OCI-LY1 (cell line): ENCODE measurements at regions not wholly inside any gene's neighbourhood (a gene's known extent, or its start where the extent isn't known, plus 50 kb on each side); places are given as distances from the start of the nearest gene placed in this dataset.

ENCODE experiments used
- H2AFZ ChIP-seq: fragments of 200-600 bp; sonication (generic), shearing (Covaris generic); 2 replicates; pipeline ENCODE4 v1.6.0; 2014; ENCODE audit warnings: antibody characterized with exemption, mild to moderate bottlenecking, low read length
- H3F3A ChIP-seq: fragments of 200-600 bp; sonication (generic), shearing (Covaris generic); 2 replicates; pipeline ENCODE4 v1.6.0; 2014; ENCODE audit warnings: mild to moderate bottlenecking, antibody characterized with exemption, low read length, moderate library complexity; ENCODE audit not compliant: insufficient read depth
- H3K27ac ChIP-seq: fragments of 200-600 bp; sonication (generic); 2 replicates; pipeline ENCODE4 v1.5.1; 2014; ENCODE audit warnings: low read length, mixed run types, mild to moderate bottlenecking, low read depth; ENCODE audit not compliant: poor library complexity, severe bottlenecking
- H3K27me3 ChIP-seq: fragments of 200-600 bp; sonication (generic); 2 replicates; pipeline ENCODE4 v1.6.0; 2014; ENCODE audit warnings: antibody characterized with exemption, mild to moderate bottlenecking, low read length, moderate library complexity; ENCODE audit not compliant: insufficient read depth
- H3K36me3 ChIP-seq: fragments of 200-600 bp; sonication (generic); 2 replicates; pipeline ENCODE4 v1.6.1; 2014; ENCODE audit warnings: mild to moderate bottlenecking, antibody characterized with exemption, low read length, moderate library complexity, mixed read lengths; ENCODE audit not compliant: insufficient read depth
- H3K4me1 ChIP-seq: fragments of 200-600 bp; sonication (generic); 2 replicates; pipeline ENCODE4 v1.5.1; 2014; ENCODE audit warnings: mild to moderate bottlenecking, low read length, moderate library complexity; ENCODE audit not compliant: insufficient read depth, severe bottlenecking
- H3K4me2 ChIP-seq: fragments of 200-600 bp; sonication (generic), shearing (Covaris generic); 2 replicates; pipeline ENCODE4 v1.6.1; 2014; ENCODE audit warnings: low read length
- H3K4me3 ChIP-seq: fragments of 200-600 bp; sonication (generic); 2 replicates; pipeline ENCODE4 v1.5.1; 2014; ENCODE audit warnings: low read length, low read depth, mild to moderate bottlenecking, mixed read lengths; ENCODE audit not compliant: poor library complexity, severe bottlenecking
- H3K79me2 ChIP-seq: fragments of 200-600 bp; shearing (Covaris generic); 2 replicates; pipeline ENCODE4 v1.6.1; 2016; ENCODE audit warnings: mixed run types, low read length, mixed read lengths; ENCODE audit not compliant: insufficient read depth
- H3K9ac ChIP-seq: fragments of 200-600 bp; sonication (generic), shearing (Covaris generic); 2 replicates; pipeline ENCODE4 v1.6.1; 2014; ENCODE audit warnings: mild to moderate bottlenecking, low read length, mixed read lengths
- H3K9me2 ChIP-seq: fragments of 200-600 bp; sonication (generic), shearing (Covaris generic); 2 replicates; pipeline ENCODE4 v1.6.1; 2014; ENCODE audit warnings: low read depth, mild to moderate bottlenecking, low read length, mixed read lengths
- H3K9me3 ChIP-seq: fragments of 200-600 bp; shearing (Covaris generic); 2 replicates; pipeline ENCODE4 v1.6.1; 2014; ENCODE audit warnings: low read length, mixed read lengths
- H4K20me1 ChIP-seq: fragments of 200-600 bp; sonication (generic), shearing (Covaris generic); 2 replicates; pipeline ENCODE4 v1.6.0; 2016; ENCODE audit warnings: mild to moderate bottlenecking, low read length; ENCODE audit not compliant: insufficient read depth
- CTCF ChIP-seq: fragments of 200-600 bp; sonication (generic), shearing (Covaris generic); IDR thresholded peaks from 2 replicates; pipeline ENCODE4 v1.5.1; 2017; ENCODE audit warnings: mild to moderate bottlenecking, antibody characterized with exemption, low read length, moderate library complexity, mixed read lengths
- EZH2 ChIP-seq: fragments of 200-600 bp; sonication (generic), shearing (Covaris generic); IDR thresholded peaks from 2 replicates; pipeline ENCODE4 v1.8.0; 2017; ENCODE audit warnings: borderline replicate concordance, mixed run types, mild to moderate bottlenecking, antibody characterized with exemption, low read length, moderate library complexity, mixed read lengths

DNA sequence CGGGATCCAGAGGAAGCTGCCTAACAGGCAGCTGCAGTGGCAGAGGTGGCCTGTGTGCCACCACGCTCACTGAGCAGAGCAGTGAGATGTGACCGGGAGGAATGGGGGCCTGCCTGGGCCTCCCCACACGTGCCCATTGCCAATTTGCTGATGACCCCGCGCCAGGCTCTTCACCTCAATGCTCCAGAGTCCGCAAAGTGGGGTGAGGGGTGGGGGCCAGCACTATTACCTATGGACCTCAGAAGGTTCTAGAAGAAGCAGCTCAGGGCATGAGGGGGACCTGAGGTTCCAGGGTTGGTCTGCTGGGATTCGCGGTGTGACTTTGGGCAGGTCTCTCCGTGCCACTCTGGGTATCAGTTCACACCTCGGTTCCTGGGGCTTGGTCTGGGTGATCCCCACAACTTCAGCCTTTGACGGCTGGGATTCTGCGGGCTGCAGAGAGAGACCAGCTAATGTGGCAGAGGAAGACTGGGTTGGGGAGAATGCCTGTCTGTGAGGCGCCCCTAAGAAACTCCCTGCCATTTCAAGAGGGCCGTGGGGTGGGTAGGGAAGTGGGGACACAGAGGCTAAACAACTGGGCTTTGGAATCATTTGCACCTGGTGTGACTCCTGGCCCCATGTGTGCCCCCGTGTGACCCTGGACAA, 231.0 kb upstream of the MVB12B start:
- H3K36me3 ChIP-seq = no peaks in the 10 kb centered on the region

GRCh38 chr9:126096340-126096739, 230.3 kb upstream of the MVB12B start:
- Histone ChIP-seq H3K79me2 (no peaks in the 10 kb centered on the region), H3K4me1 (no peaks in the 10 kb centered on the region), H3K9ac (no peak overlapping the region), H3K27me3 (0 out of 2 replicates have a peak, but pooled peaks cover 6% of the 10 kb centered on the region), H3K9me3 (no peaks in the 10 kb centered on the region; the same call in 1 of the 2 replicates), H3K36me3 (no peaks in the 10 kb centered on the region), H3K4me2 (no peak overlapping the region), H2AFZ (no peak overlapping the region), H3F3A (no peaks in the 10 kb centered on the region), H4K20me1 (no peaks in the 10 kb centered on the region), H3K4me3 (no peak overlapping the region), H3K27ac (no peak overlapping the region), H3K9me2 (no peaks in the 10 kb centered on the region)
- no peak for TF ChIP-seq CTCF
- TF ChIP-seq EZH2 = no peak

More for the DNA sequence above, 231.0 kb upstream of the MVB12B start:
- no peaks in the 10 kb centered on the region for H3K79me2 ChIP-seq
- no peak for TF ChIP-seq EZH2
- TF ChIP-seq CTCF = no peak
- H3K9ac ChIP-seq = no peak overlapping the region
- no peaks in the 10 kb centered on the region for H3K9me2 ChIP-seq
- H3K4me3 ChIP-seq = no peak overlapping the region
- no peaks in the 10 kb centered on the region; the same call in 1 of the 2 replicates for H3K9me3 ChIP-seq
- H3K4me1 ChIP-seq = no peaks in the 10 kb centered on the region
- H2AFZ ChIP-seq = no peak overlapping the region
- no peak overlapping the region for H3K27ac ChIP-seq
- H4K20me1 ChIP-seq = no peaks in the 10 kb centered on the region
- no peaks in the 10 kb centered on the region for H3F3A ChIP-seq
- H3K27me3 ChIP-seq = 0 out of 2 replicates have a peak, but pooled peaks cover 6% of the 10 kb centered on the region
- no peak overlapping the region for H3K4me2 ChIP-seq

GRCh38 chr9:126097679-126098078, 228.9 kb upstream of the MVB12B start:
- Histone ChIP-seq H2AFZ (no peak overlapping the region), H3K27me3 (0 out of 2 replicates have a peak, but pooled peaks cover 6% of the 10 kb centered on the region), H3K4me1 (no peaks in the 10 kb centered on the region), H3F3A (no peaks in the 10 kb centered on the region), H3K36me3 (no peaks in the 10 kb centered on the region), H3K9me2 (no peaks in the 10 kb centered on the region), H3K4me3 (no peak overlapping the region), H3K9ac (no peak overlapping the region), H3K79me2 (no peaks in the 10 kb centered on the region), H3K9me3 (no peaks in the 10 kb centered on the region; the same call in 1 of the 2 replicates), H3K4me2 (no peak overlapping the region), H4K20me1 (no peaks in the 10 kb centered on the region), H3K27ac (no peak overlapping the region)
- TF ChIP-seq EZH2 (no peak), CTCF (no peak)
